Right lobe of liver (tissue), 6 donors: ENCODE measurements at regions not wholly inside any gene's neighbourhood (a gene's known extent, or its start where the extent isn't known, plus 50 kb on each side); places are given as distances from the start of the nearest gene placed in this dataset.

Source experiments
- ATAC-seq, 4 donors: fragments of 200-7000 bp; cut with Tn5 transposase; one replicate each; pipeline ENCODE4 v1.9.1; 2020; ENCODE audit warnings: mild to moderate bottlenecking in 4 of 4, moderate library complexity in 4 of 4
- DNase-seq, 3 donors: peaks; one replicate each; pipeline ENCODE4 v3.0.0-alpha.2; 2020
- H3K27ac ChIP-seq, 3 donors: fragments of 200-600 bp; one replicate each; pipeline ENCODE4 v1.8.0; 2022
- H3K27me3 ChIP-seq, 2 donors: fragments of 200-600 bp; one replicate each; pipeline ENCODE4 v1.8.0; 2022
- H3K36me3 ChIP-seq, 4 donors: fragments of 200-600 bp; sonication (generic) in 1 of 4; one replicate each; pipeline versions ENCODE4 v1.5.1 to v1.8.0; 2017 to 2022; ENCODE audit warnings: control low read depth in 1 of 4
- H3K4me1 ChIP-seq, 4 donors: fragments of 200-600 bp; sonication (generic) in 1 of 4; one replicate each; pipeline versions ENCODE4 v1.5.1 to v1.8.0; 2017 to 2022; ENCODE audit warnings: control low read depth in 1 of 4
- H3K4me3 ChIP-seq, 3 donors: fragments of 200-600 bp; one replicate each; pipeline ENCODE4 v1.8.0; 2022
- H3K9me3 ChIP-seq, 4 donors: fragments of 200-600 bp; sonication (generic) in 1 of 4; one replicate each; pipeline versions ENCODE4 v1.5.1 to v1.8.0; 2017 to 2022; ENCODE audit warnings: control low read depth in 1 of 4
- CTCF ChIP-seq, 4 donors: fragments of 200-600 bp in 3 of 4; fragments of 450-650 bp in 1 of 4; IDR thresholded peaks; one replicate each; pipeline versions ENCODE4 v1.5.1 to v1.8.0; 2016 to 2022; ENCODE audit warnings: antibody characterized with exemption in 4 of 4, mild to moderate bottlenecking in 2 of 4
- POLR2A ChIP-seq: fragments of 450-650 bp; IDR thresholded peaks from one replicate; pipeline ENCODE4 v1.6.1; 2017; ENCODE audit warnings: antibody characterized with exemption, mild to moderate bottlenecking
- WGBS: methylation state at CpG from one replicate; pipeline ENCODE4 v1.1.6; 2018; ENCODE audit warnings: low coverage, low lambda C conversion rate; ENCODE audit not compliant: insufficient coverage; ENCODE audit errors: missing lambda C conversion rate; 5-methylcytosine and 5-hydroxymethylcytosine counted together
- intact Hi-C, 2 donors: fragments of 100-400 bp; cut with DNase I; formaldehyde crosslinking; loops; one replicate each; pipeline versions ENCODE4 v1.11.2 to v1.14.1; 2022
- donor health status: DM: no; HTN: yes; CAD: no.
- donor health status: DM: no; HTN: no; CAD: no.
- donor health status: DM: no; HTN: no; CAD: no.
- donor health status: DM: no; HTN: yes; CAD: no.
- donor health status: DM: no; HTN: yes; CAD: no.

- TF ChIP-seq POLR2A, result no peak
- no peak for TF ChIP-seq CTCF (IDR thresholded peaks at IDR 0.05)
- ATAC-seq (peak in 3 of 4 donors; percentile 20 to 59 (median 41)), DNase-seq (peak in 2 of 3 donors; percentile 51)
- Histone ChIP-seq H3K27me3 (no peaks in the 10 kb centered on the region), H3K9me3 (no peaks in the 10 kb centered on the region), H3K27ac (no peak overlapping the region), H3K4me1 (peaks cover 0 to 37% (median 20%) of the 10 kb centered on the region in 4 donors), H3K36me3 (no peaks in the 10 kb centered on the region), H3K4me3 (no peak overlapping the region)
- WGBS, result 74% methylated on average over 6 of the region's 14 CpGs
- intact Hi-C loops, result no loop called here
Observed at GRCh38 chr21:36547464-36547863, 67.5 kb upstream of the CLDN14 start.

- peaks cover 0 to 34% (median 18%) of the 10 kb centered on the region in 4 donors for H3K4me1 ChIP-seq
- H3K27me3 ChIP-seq, result no peaks in the 10 kb centered on the region
- H3K4me3 ChIP-seq, result no peak overlapping the region
- H3K9me3 ChIP-seq, result no peaks in the 10 kb centered on the region
- H3K36me3 ChIP-seq, result no peaks in the 10 kb centered on the region
- DNase-seq (no peak), ATAC-seq (no peak)
- WGBS, result 90% methylated on average over 2 of the region's 3 CpGs
- TF ChIP-seq CTCF (IDR thresholded peaks at IDR 0.05) (no peak), POLR2A (no peak)
- no peak overlapping the region for H3K27ac ChIP-seq
- intact Hi-C loops, result no loop called here
Observed at GRCh38 chr21:36548866-36549265, 68.9 kb upstream of the CLDN14 start.

- Histone ChIP-seq H3K36me3 (no peaks in the 10 kb centered on the region), H3K27ac (no peak overlapping the region), H3K4me1 (peaks cover 0 to 28% (median 14%) of the 10 kb centered on the region in 4 donors), H3K9me3 (no peaks in the 10 kb centered on the region), H3K27me3 (no peaks in the 10 kb centered on the region), H3K4me3 (no peak overlapping the region)
- DNase-seq (no peak), ATAC-seq (no peak)
- intact Hi-C loops, result no loop called here
- TF ChIP-seq POLR2A, result no peak
- WGBS, result 78% methylated on average over 4 of the region's 7 CpGs
Observed at GRCh38 chr21:36549470-36549869, 69.5 kb upstream of the CLDN14 start.

GRCh38 chr21:36550761-36551160 is 70.8 kb upstream of the CLDN14 start:
- no peaks in the 10 kb centered on the region for H3K9me3 ChIP-seq
- H3K4me3 ChIP-seq, result no peak overlapping the region
- H3K36me3 ChIP-seq, result no peaks in the 10 kb centered on the region
- H3K27ac ChIP-seq, result no peak overlapping the region
- no peak for DNase-seq
- TF ChIP-seq POLR2A (no peak), CTCF (IDR thresholded peaks at IDR 0.05) (no peak)
- WGBS, result 33% methylated on average over 1 of the region's 7 CpGs
- peaks cover 0 to 15% (median 7%) of the 10 kb centered on the region in 4 donors for H3K4me1 ChIP-seq
- ATAC-seq, result peak in 1 of 4 donors; percentile 10
- H3K27me3 ChIP-seq, result no peaks in the 10 kb centered on the region
- intact Hi-C loops, result no loop called here

- WGBS, result 93% methylated on average over 3 of the region's 4 CpGs
- ATAC-seq, result no peak
Observed at GRCh38 chr21:36551321-36551720, 71.4 kb upstream of the CLDN14 start.

More at GRCh38 chr21:36551321-36551720, 71.4 kb upstream of the CLDN14 start:
- no peak for DNase-seq
- intact Hi-C loops, result no loop called here
- TF ChIP-seq CTCF (IDR thresholded peaks at IDR 0.05) (no peak), POLR2A (no peak)
- Histone ChIP-seq H3K4me3 (no peak overlapping the region), H3K36me3 (no peaks in the 10 kb centered on the region), H3K4me1 (peaks cover 0 to 11% (median 5%) of the 10 kb centered on the region in 4 donors), H3K9me3 (no peaks in the 10 kb centered on the region), H3K27ac (no peak overlapping the region), H3K27me3 (no peaks in the 10 kb centered on the region)
